Mucosa of stomach (tissue), 1 donor: ENCODE measurements at regions not wholly inside any gene's neighbourhood (a gene's known extent, or its start where the extent isn't known, plus 50 kb on each side); places are given as distances from the start of the nearest gene placed in this dataset.

ENCODE experiments used
- H3K27me3 ChIP-seq: one replicate; pipeline ENCODE4 v1.7.0; 2013; ENCODE audit warnings: mild to moderate bottlenecking, low read length; ENCODE audit not compliant: control insufficient read depth, insufficient read depth
- H3K36me3 ChIP-seq: one replicate; pipeline ENCODE4 v1.7.0; 2013; ENCODE audit warnings: low read length; ENCODE audit not compliant: control insufficient read depth, insufficient read depth
- H3K4me1 ChIP-seq: one replicate; pipeline ENCODE4 v1.7.0; 2013; ENCODE audit warnings: mild to moderate bottlenecking, low read length; ENCODE audit not compliant: control insufficient read depth, insufficient read depth
- H3K4me3 ChIP-seq: one replicate; pipeline ENCODE4 v1.7.0; 2013; ENCODE audit warnings: low read length
- H3K9ac ChIP-seq: one replicate; pipeline ENCODE4 v1.7.0; 2013; ENCODE audit warnings: mild to moderate bottlenecking, low read length, moderate library complexity
- H3K9me3 ChIP-seq: one replicate; pipeline ENCODE4 v1.7.0; 2013; ENCODE audit warnings: mild to moderate bottlenecking, low read length, moderate library complexity; ENCODE audit not compliant: control insufficient read depth
- donor health status: Pancreatic carcinoma.

GRCh38 chr2:168344706-168345105 lies 97.3 kb upstream of the STK39 start:
- no peak overlapping the region for H3K9ac ChIP-seq
- H3K4me3 ChIP-seq: no peak overlapping the region
- H3K4me1 ChIP-seq: peaks cover 10% of the 10 kb centered on the region
- no peaks in the 10 kb centered on the region for H3K36me3 ChIP-seq
- no peaks in the 10 kb centered on the region for H3K27me3 ChIP-seq
- H3K9me3 ChIP-seq: no peaks in the 10 kb centered on the region

GRCh38 chr2:168345601-168346000 lies 98.2 kb upstream of the STK39 start:
- Histone ChIP-seq H3K36me3 (no peaks in the 10 kb centered on the region), H3K4me1 (peaks cover 14% of the 10 kb centered on the region), H3K9ac (no peak overlapping the region), H3K4me3 (no peak overlapping the region), H3K27me3 (no peaks in the 10 kb centered on the region), H3K9me3 (no peaks in the 10 kb centered on the region)

DNA sequence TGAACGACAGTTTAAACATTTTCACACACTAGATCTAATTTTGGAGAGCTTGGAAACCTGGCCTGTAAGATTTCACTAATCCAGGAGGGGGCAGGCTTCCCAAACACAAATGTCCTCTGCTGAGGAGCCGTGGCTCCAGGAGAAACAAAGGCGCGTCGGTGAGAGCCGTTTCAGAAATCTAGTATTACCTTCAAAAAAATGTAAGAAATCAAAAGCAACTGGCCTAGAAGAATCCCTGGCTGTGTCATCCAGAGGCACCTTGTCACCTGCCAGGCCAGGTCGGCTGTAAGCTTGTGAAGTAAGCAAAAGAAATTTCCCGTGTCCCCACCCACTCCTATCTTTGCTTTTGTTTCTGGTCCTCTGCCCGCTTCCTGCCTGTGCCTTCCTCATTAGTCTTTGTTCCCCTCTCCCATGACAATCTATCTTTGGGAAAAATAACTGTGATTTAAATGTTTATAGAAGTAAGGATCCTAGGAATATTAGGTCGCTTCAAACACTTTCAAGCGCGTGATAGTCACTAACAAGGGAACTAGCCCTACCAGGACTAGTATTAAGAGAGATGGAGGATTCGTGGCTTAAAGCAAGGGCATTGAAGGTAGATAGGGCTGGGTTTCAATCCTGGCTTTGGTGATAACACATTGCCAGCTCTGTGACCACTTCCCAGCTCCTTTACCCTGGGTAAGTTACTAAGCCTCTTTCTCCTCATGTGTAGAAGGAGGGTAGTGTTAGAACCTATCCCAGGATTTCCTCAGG lies 99.5 kb upstream of the STK39 start:
- Histone ChIP-seq H3K4me3 (peak overlapping the region; percentile 57), H3K9me3 (no peaks in the 10 kb centered on the region), H3K4me1 (peaks cover 14% of the 10 kb centered on the region), H3K36me3 (no peaks in the 10 kb centered on the region), H3K27me3 (no peaks in the 10 kb centered on the region), H3K9ac (peak overlapping the region; percentile 60)

DNA sequence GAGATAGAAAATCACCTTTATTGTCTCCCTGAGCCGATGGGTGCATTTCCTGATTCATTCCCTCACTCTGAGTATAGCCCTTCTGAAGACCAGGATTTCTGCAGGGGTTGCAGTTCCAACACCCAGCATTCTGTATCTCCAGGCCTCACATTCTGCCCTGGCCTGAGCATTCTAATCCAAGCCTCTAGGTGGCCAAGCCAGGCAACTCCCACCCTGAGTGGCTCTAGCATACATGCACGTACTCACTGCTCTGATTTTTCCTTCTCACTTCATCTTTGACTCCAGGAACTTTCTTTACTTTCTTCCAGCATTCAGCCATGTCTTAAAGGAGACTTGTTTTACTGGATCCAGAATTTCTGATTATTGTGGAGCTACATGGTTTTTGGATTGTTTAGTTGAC lies 100.7 kb upstream of the STK39 start:
- Histone ChIP-seq H3K9ac (no peak overlapping the region), H3K4me3 (no peak overlapping the region), H3K27me3 (no peaks in the 10 kb centered on the region), H3K9me3 (no peaks in the 10 kb centered on the region), H3K36me3 (no peaks in the 10 kb centered on the region), H3K4me1 (peaks cover 14% of the 10 kb centered on the region)

DNA sequence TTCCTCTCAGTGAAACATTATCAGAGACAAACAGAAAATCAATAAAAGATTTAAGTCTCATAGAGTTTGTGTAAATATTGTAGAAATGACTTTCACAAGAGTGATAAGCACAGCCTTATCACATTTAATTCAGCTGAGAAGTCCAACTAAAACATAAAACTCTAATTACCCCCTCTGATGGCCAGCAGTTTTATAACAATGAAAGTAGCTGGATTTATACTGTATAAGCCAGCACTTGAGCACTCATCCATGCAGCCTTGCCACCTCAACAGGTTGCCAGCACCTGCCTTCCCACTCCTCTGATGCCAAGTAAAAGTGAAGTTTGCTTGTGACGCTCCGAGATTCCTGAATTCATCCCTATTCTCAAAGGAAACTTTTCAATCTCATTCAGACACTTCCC lies 103.0 kb upstream of the STK39 start:
- Histone ChIP-seq H3K9ac (no peak overlapping the region), H3K9me3 (no peaks in the 10 kb centered on the region), H3K36me3 (no peaks in the 10 kb centered on the region), H3K27me3 (no peaks in the 10 kb centered on the region), H3K4me1 (peaks cover 14% of the 10 kb centered on the region), H3K4me3 (no peak overlapping the region)

- Histone ChIP-seq H3K9me3 (no peaks in the 10 kb centered on the region), H3K36me3 (no peaks in the 10 kb centered on the region), H3K27me3 (no peaks in the 10 kb centered on the region), H3K4me1 (peaks cover 10% of the 10 kb centered on the region), H3K4me3 (no peak overlapping the region), H3K9ac (no peak overlapping the region)
Measured at GRCh38 chr2:168353251-168353650, 102.8 kb upstream of the CERS6 start.

- Histone ChIP-seq H3K36me3 (no peaks in the 10 kb centered on the region), H3K9ac (no peak overlapping the region), H3K27me3 (no peaks in the 10 kb centered on the region), H3K4me3 (no peak overlapping the region), H3K9me3 (no peaks in the 10 kb centered on the region), H3K4me1 (peaks cover 6% of the 10 kb centered on the region)
Measured at GRCh38 chr2:168354499-168354898, 101.6 kb upstream of the CERS6 start.

DNA sequence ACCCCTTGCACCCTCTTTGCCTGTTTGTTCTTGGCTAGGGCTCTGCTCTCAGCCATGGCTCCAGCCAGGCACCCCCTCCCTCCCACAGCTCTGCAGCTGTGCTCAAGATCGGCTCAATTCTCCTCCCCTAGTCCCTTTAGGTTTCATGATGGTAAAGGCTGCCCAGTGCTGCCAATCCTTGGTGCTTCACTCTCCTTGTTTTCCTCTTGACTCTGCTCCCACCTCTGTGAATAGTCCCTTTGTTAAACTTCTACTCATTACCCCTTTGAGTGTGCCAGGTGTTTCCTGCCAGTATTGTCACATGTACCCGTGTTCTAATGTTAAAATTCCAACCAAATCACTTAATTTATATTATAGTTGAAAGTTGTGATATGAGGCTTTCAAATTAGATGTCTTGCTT lies 101.0 kb upstream of the CERS6 start:
- H3K9me3 ChIP-seq: no peaks in the 10 kb centered on the region
- H3K36me3 ChIP-seq: no peaks in the 10 kb centered on the region
- H3K27me3 ChIP-seq: no peaks in the 10 kb centered on the region
- peaks cover under 1% of the 10 kb centered on the region for H3K4me1 ChIP-seq
- no peak overlapping the region for H3K9ac ChIP-seq
- H3K4me3 ChIP-seq: no peak overlapping the region

DNA sequence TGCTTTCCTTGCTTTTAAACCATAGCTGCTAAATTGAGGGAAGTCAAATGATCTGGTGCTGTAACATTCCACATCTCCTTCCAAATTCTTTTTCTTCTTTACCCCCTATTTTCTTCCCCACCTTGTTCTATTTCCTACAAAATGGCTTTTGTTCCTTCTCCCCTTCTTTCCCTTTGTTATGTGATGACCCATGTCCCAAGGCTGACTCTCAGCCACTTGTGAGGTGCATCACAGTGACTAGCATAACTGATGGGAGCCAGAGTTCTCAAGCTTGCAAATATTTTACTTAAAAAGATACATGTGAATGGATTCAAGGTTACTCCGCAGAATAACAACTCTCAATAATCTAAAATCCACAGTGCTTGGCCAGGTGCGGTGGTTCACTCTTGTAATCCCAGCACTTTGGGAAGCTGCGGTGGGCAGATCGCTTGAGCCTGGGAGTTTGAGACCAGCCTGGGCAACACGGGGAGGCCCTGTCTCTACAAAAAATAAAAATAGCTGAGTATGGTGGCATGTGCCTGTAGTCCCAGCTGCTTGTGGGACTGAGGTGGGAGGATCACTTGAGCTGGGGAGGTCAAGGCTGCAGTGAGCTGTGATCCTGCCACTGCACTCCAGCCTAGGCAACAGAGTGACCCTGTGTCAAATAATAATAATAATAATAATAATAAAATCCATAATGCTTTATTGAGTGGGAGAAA lies 100.1 kb upstream of the CERS6 start:
- Histone ChIP-seq H3K9ac (no peak overlapping the region), H3K9me3 (no peaks in the 10 kb centered on the region), H3K4me3 (no peak overlapping the region), H3K4me1 (no peaks in the 10 kb centered on the region), H3K36me3 (no peaks in the 10 kb centered on the region), H3K27me3 (no peaks in the 10 kb centered on the region)

DNA sequence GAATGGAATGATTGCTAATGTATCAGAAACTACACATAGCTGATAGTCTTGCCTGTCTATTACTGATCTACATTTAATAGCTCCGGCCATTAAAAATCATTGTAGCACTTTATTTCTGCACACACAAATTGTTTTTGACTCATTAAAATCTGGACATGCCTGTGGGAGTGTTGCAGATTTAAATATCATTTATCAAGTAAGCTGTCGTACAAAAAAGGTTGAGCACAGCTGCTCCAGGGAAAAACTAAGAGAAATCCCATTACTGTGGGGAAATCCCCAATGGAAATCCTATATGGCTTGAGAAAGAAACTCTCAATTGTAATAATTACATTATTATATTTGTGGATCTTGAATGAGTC lies 99.6 kb upstream of the CERS6 start:
- no peak overlapping the region for H3K9ac ChIP-seq
- no peak overlapping the region for H3K4me3 ChIP-seq
- H3K9me3 ChIP-seq: no peaks in the 10 kb centered on the region
- H3K4me1 ChIP-seq: no peaks in the 10 kb centered on the region
- no peaks in the 10 kb centered on the region for H3K36me3 ChIP-seq
- no peaks in the 10 kb centered on the region for H3K27me3 ChIP-seq

- Histone ChIP-seq H3K4me3 (no peak overlapping the region), H3K36me3 (no peaks in the 10 kb centered on the region), H3K4me1 (no peaks in the 10 kb centered on the region), H3K9me3 (no peaks in the 10 kb centered on the region), H3K9ac (no peak overlapping the region), H3K27me3 (no peaks in the 10 kb centered on the region)
Measured at GRCh38 chr2:168357797-168358472, 98.1 kb upstream of the CERS6 start.

DNA sequence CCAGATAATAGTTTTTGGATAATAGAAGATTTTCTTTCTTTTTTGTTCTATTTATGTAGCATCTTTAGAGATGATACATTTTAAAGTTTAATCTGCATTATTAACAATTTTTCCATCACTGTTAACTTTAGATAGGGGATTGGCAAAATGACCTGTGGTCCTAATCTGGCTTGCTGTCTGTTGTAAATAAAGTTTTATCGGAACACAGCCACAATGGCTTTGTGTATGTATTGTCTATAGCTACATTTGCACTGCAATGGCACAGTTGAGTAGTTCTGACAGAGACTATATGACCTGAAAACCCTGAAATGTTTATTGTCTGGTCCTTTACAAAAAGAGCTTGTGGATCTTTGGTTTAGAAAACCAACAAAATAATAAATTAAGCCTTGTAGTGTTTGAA lies 97.0 kb upstream of the CERS6 start:
- Histone ChIP-seq H3K27me3 (no peaks in the 10 kb centered on the region), H3K4me3 (no peak overlapping the region), H3K4me1 (no peaks in the 10 kb centered on the region), H3K9ac (no peak overlapping the region), H3K36me3 (no peaks in the 10 kb centered on the region), H3K9me3 (no peaks in the 10 kb centered on the region)
